ENCODE measurements at regions not wholly inside any gene's neighbourhood (a gene's known extent, or its start where the extent isn't known, plus 50 kb on each side); places are given as distances from the start of the nearest gene placed in this dataset.
A peak's percentile ranks its signal among the peaks of the same experiment; 100 is the strongest.
"Not testable (repeated sequence)": the region's sequence is repeated elsewhere in the genome, so short reads cannot be mapped to it uniquely, and the experiment has no call there.

- H3K9me3 Mint-ChIP-seq; H3K27ac Mint-ChIP-seq; DNase-seq (ENCODE audit: low spot score in 2 of 2); ATAC-seq; H3K36me3 Mint-ChIP-seq: not testable (repeated sequence)
Observed at GRCh38 chr7:101679653-101680173, 50.6 kb upstream of the MYL10 start.

- Mint-ChIP-seq H3K27ac (no peak overlapping the region), H3K9me3 (no peaks in the 10 kb centered on the region), H3K36me3 (no peaks in the 10 kb centered on the region)
- DNase-seq (ENCODE audit: low spot score in 2 of 2) (no peak), ATAC-seq (no peak)
Observed at GRCh38 chr7:101680406-101681145, 51.5 kb upstream of the MYL10 start.

GRCh38 chr7:101681170-101682007 lies 52.3 kb upstream of the MYL10 start:
- ATAC-seq = no peak
- no peak for DNase-seq (ENCODE audit: low spot score in 2 of 2)
- Mint-ChIP-seq H3K27ac (no peak overlapping the region), H3K36me3 (no peaks in the 10 kb centered on the region), H3K9me3 (no peaks in the 10 kb centered on the region)

GRCh38 chr7:101684983-101685330 lies 55.9 kb upstream of the MYL10 start:
- Mint-ChIP-seq H3K36me3 (no peaks in the 10 kb centered on the region), H3K9me3 (no peaks in the 10 kb centered on the region), H3K27ac (no peak overlapping the region)
- DNase-seq (ENCODE audit: low spot score in 2 of 2) (no peak), ATAC-seq (no peak)

GRCh38 chr7:101686030-101686429 lies 56.9 kb upstream of the MYL10 start:
- no peak for DNase-seq (ENCODE audit: low spot score in 2 of 2)
- no peak for ATAC-seq
- Mint-ChIP-seq H3K36me3 (no peaks in the 10 kb centered on the region), H3K9me3 (no peaks in the 10 kb centered on the region), H3K27ac (no peak overlapping the region)

- ATAC-seq = no peak
- DNase-seq (ENCODE audit: low spot score in 2 of 2) = no peak
- Mint-ChIP-seq H3K36me3 (no peaks in the 10 kb centered on the region), H3K27ac (no peak overlapping the region), H3K9me3 (no peaks in the 10 kb centered on the region)
Observed at GRCh38 chr7:101687081-101687480, 58.0 kb upstream of the MYL10 start.

GRCh38 chr7:101687791-101688182 lies 58.7 kb upstream of the MYL10 start:
- no peak for ATAC-seq
- H3K9me3 Mint-ChIP-seq = no peaks in the 10 kb centered on the region
- DNase-seq (ENCODE audit: low spot score in 2 of 2) = no peak
- no peak overlapping the region for H3K27ac Mint-ChIP-seq
- H3K36me3 Mint-ChIP-seq = no peaks in the 10 kb centered on the region

- DNase-seq (ENCODE audit: low spot score in 2 of 2) = peak; percentile 71 to 94
- Mint-ChIP-seq H3K36me3 (no peaks in the 10 kb centered on the region), H3K27ac (no peak overlapping the region), H3K9me3 (no peaks in the 10 kb centered on the region)
- peak; percentile 92 to 95 for ATAC-seq
Observed at GRCh38 chr7:101688183-101688831, 59.2 kb upstream of the MYL10 start.

GRCh38 chr7:101688995-101689907 lies 60.2 kb upstream of the MYL10 start:
- Mint-ChIP-seq H3K36me3 (no peaks in the 10 kb centered on the region), H3K9me3 (no peaks in the 10 kb centered on the region), H3K27ac (no peak overlapping the region)
- DNase-seq (ENCODE audit: low spot score in 2 of 2) (no peak), ATAC-seq (no peak)

- no peak overlapping the region for H3K27ac Mint-ChIP-seq
- no peaks in the 10 kb centered on the region for H3K9me3 Mint-ChIP-seq
- ATAC-seq (no peak), DNase-seq (ENCODE audit: low spot score in 2 of 2) (no peak)
- no peaks in the 10 kb centered on the region for H3K36me3 Mint-ChIP-seq
Observed at GRCh38 chr7:101690061-101690460, 61.0 kb upstream of the MYL10 start.

- ATAC-seq (no peak), DNase-seq (ENCODE audit: low spot score in 2 of 2) (no peak)
- Mint-ChIP-seq H3K36me3 (no peaks in the 10 kb centered on the region), H3K9me3 (no peaks in the 10 kb centered on the region), H3K27ac (no peak overlapping the region)
Observed at GRCh38 chr7:101691822-101692384, 62.8 kb upstream of the MYL10 start.

GRCh38 chr7:101693498-101694091 lies 64.5 kb upstream of the MYL10 start:
- no peaks in the 10 kb centered on the region for H3K36me3 Mint-ChIP-seq
- no peaks in the 10 kb centered on the region for H3K9me3 Mint-ChIP-seq
- DNase-seq (ENCODE audit: low spot score in 2 of 2) (no peak), ATAC-seq (no peak)
- H3K27ac Mint-ChIP-seq = no peak overlapping the region

GRCh38 chr7:101698964-101699363 lies 69.9 kb upstream of the MYL10 start:
- no peaks in the 10 kb centered on the region for H3K36me3 Mint-ChIP-seq

GRCh38 chr7:101699399-101699798 lies 70.3 kb upstream of the MYL10 start:
- DNase-seq (ENCODE audit: low spot score in 2 of 2) (no peak), ATAC-seq (no peak)
- H3K27ac Mint-ChIP-seq = no peak overlapping the region
- H3K36me3 Mint-ChIP-seq = no peaks in the 10 kb centered on the region
- H3K9me3 Mint-ChIP-seq = no peaks in the 10 kb centered on the region

More at GRCh38 chr7:101698964-101699363, 69.9 kb upstream of the MYL10 start:
- DNase-seq (ENCODE audit: low spot score in 2 of 2) = no peak
- H3K27ac Mint-ChIP-seq = no peak overlapping the region
- no peak for ATAC-seq
- H3K9me3 Mint-ChIP-seq = no peaks in the 10 kb centered on the region

GRCh38 chr7:101699881-101700823 lies 71.1 kb upstream of the MYL10 start:
- Mint-ChIP-seq H3K27ac (no peak overlapping the region), H3K9me3 (no peaks in the 10 kb centered on the region), H3K36me3 (no peaks in the 10 kb centered on the region)
- ATAC-seq (no peak), DNase-seq (ENCODE audit: low spot score in 2 of 2) (no peak)
